Muscle of arm (tissue), 1 donor: ENCODE measurements at regions not wholly inside any gene's neighbourhood (a gene's known extent, or its start where the extent isn't known, plus 50 kb on each side); places are given as distances from the start of the nearest gene placed in this dataset.
A peak's percentile ranks its signal among the peaks of the same experiment; 100 is the strongest.

Experiments used
- DNase-seq: peaks from one replicate; pipeline ENCODE4 v3.0.0-alpha.2; 2013

DNA sequence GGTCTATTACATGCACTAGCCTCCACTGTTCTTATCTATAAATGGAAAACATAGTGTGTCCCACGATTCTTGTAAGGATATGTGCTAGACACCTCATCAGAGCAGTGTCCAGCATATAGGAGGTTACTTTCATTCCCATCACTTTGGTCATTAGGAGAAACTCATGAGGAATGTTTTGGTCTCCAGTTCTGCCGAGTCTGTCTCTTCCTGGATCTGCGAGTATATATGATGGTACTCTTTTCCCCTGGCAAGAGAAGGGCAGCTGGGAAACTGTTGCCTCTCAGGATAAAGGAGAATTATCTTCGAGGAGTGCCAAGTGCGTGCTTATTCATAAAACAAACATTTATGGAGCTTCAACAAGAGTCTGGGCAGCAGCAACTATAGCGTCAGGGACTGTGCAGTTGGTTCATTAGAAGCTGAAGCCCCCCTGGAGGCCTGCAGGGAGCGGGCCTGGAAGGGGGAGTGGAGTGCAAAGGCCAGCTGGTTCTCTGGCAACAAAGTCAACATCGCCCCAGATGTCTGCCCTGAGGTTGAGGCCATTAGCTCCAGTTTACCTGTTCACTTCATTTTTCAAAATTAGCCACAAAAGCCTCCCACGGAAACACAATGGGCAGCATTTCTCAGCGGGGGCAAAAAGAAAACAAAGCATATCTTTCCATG, 811.9 kb downstream of the MAFB start:
- no peak for DNase-seq

DNA sequence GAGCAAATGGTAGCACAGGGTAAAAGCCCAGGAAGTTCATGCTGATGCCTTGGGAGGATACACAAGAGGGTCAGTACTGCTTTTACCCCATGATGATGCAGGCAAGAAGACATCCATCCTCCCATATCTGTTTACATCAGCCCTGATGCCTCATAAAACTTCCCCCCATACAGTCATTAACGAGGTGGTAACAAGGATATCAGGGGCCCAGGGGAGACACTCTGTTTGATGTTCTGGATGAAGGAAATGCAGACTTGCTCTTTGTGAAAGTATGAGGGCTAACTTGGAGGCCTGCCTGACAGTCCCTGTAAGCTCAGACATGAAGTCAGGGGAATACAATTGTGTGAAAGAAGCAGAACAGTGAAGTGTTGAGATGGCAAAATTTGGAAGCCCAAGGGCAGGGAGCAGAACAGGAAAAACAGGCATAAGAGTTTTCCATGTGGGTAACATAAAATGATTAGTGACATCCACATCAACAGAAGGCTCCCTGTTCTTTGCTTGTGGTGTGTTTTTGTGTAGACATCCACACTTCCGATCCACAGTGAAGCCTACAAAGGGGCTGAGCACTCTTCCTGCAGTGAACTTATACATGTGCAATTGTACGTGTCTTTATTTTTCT, 813.4 kb downstream of the MAFB start:
- DNase-seq: no peak

GRCh38 chr20:39874049-39874893, 814.8 kb downstream of the MAFB start:
- peak; percentile 46 for DNase-seq

- no peak for DNase-seq
These were observed 815.8 kb downstream of the MAFB start for GRCh38 chr20:39873286-39873685.

DNA sequence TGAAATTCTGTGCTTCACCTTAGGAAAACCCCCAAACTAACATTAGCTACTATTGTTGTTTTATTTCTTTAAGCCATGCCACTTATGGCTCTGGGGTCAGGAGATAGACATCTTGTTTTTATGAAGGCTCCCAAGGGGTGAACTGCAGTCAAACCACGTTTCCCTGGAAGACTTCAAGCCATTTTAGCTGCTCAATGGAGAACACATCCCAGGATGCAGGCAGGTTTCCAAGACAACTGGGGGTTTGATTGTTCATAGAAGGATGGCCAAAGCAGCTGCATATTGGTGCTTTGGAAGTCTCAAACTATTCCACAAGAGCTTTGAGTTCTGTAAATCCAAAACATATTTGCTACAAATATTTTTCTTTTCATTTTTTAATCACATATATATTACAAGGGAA, 818.0 kb downstream of the MAFB start:
- DNase-seq: peak; percentile 65

DNA sequence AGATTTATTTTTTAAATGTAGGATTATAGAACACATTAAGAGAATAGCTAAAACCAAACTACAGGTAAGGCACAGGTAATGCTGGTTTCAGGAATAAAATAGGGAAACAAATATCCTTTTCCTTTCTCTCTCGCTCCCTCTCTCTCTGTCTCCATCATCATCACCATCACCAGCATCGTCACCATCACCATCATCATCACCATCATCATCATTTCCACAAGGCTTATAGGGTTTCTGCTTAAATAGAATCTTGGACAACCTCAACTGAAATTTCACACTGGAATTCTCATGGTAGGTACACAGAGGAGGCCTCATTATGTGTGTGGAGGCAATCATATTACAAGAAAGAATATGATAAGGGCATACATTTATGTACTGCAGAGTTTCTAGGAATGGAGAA, 823.6 kb downstream of the MAFB start:
- no peak for DNase-seq

DNA sequence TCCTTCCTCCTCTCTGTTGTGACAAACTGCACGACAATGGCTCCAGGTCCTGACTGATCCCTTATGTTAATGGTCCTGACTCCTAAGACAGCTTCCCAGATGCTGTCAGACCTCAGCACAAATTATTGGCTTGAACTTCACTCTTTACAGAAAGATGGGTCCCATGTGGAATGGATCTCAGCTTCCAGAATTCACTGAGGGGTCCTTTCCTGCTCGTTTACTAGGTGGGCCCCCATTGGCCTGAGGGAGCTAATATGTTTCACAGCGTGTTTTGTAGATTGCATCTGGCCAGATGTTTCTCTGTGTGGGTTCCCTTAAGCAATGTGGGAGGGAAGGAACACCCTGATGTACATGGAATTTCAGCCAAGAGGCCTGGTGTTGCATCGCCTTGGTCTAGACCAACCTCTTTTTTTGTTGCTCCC, 826.6 kb downstream of the MAFB start:
- peak; percentile 30 for DNase-seq

GRCh38 chr20:39861381-39861780, 827.7 kb downstream of the MAFB start:
- no peak for DNase-seq

GRCh38 chr20:39857835-39858234, 831.2 kb downstream of the MAFB start:
- DNase-seq: no peak

DNA sequence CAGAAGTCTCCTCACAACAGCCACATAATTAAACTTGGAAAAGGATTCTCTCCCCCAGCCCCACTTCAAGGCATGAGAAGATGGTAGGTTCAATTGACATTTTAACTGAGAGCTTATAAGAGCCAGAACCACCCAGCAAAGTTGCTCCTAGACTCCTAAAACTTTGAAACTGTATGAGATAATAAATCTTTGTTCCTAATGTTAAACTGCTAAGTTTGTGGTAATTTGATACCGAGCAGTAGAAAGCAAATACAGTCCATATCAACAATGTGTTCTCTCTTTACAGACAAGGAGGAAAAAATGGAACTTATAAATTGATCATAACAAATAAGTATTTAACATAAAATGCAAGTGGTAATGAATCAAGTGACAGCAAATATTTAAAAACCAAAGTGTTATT, 831.8 kb downstream of the MAFB start:
- DNase-seq: no peak

GRCh38 chr20:39855799-39856198, 833.2 kb downstream of the MAFB start:
- DNase-seq: no peak

- no peak for DNase-seq
These were observed 834.0 kb downstream of the MAFB start for GRCh38 chr20:39855056-39855455.

- no peak for DNase-seq
These were observed 835.4 kb downstream of the MAFB start for GRCh38 chr20:39853636-39854035.

DNA sequence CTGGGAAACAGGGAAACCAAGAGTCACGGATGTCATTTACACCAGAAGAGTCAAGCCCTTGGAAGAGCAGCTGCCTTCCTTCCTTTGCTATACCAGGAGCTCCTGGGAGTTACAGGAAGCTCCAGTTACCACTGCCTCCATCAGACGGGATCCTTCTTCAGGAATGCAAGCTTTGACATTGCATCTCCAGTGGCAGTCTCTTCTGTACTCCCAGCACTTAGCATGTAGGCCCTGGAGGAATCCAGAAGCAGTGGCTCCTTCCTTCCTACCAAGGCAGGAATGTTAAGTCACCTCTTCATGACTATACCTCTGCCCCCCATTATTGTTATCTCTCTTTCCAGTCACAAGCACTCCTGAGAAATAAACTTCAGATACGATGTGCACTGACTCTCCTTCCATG, 836.0 kb downstream of the MAFB start:
- no peak for DNase-seq

- no peak for DNase-seq
These were observed 837.6 kb downstream of the MAFB start for GRCh38 chr20:39851459-39851858.

DNA sequence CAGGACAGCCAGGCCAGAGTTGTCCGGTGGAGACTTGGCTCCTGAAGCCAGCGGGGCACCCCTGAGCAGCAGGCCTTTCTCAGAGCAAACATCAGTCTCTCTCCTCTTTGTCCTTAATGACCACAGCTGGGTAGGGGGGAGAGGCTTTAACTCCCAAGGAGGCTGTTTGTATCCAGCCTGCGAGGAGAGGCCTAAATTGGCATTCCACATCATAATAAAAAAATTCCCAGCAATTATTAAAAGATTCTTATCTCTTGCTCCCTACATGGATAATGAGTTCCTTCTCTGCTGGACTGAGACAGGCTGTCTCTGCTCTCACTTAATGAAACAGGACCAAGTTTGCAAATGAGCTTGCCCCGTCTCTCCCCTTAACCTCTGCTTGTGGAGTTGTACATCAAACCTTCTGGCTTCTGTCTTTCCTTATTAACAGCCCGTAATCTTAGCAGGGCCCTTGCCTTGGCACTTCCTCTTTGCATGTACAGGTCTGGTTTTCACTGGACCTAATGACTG, 838.2 kb downstream of the MAFB start:
- no peak for DNase-seq

DNA sequence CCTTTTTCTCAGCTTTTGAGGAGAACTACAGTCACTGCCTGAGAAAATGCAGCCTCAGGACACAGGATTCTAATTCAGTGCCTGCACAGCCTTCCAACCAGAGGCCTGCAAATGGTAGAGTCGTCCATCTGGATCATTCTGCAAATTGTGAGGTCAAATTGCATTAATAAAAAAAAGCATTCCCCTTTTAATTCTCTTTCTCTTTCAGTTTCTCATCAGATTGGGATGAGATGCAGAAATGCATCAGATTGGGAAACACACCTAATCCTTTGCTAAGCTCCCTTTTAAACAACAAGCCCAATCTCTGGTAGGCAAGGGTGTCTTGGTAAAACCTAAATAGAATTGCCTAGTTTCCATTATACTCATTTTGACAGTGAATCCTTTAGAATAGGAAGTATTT, 838.8 kb downstream of the MAFB start:
- DNase-seq: no peak

DNA sequence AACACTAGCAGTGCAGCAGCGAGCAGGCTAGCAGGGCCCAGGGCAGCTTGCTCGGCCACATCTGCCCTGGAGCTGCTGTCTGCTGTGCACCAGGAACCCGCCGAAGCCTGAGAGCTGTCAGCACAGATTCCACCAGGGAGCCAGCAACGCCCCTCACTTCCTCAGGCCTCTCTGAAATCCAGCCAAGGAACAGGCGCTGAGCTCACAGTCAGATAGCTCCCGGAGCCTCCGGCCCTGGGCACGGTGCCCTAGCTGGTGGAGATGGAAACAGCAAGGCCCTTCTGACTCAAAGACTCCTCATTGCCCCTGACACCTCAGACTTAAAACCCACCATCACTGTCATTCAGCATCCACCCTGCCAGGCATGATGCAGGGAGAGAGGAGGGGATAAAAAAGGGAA, 839.4 kb downstream of the MAFB start:
- peak; percentile 81 for DNase-seq

DNA sequence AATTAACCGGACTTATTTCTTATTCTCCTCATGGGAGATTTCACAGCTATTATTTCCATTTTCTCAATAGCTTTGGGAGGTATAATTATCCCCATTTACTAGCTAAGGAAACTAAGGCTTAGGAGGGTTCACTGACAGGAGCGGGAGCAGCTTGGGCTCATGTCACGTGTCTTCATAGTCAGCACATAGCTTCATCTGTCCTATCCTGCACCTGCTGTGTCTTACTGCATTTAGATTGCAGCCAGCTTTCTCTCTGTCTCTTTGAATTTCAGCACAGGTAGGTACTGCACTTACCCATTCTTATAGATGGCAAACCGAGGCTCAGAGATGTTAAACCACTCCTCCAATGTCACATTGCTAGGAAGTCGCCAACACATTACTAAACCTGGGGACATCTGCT, 839.9 kb downstream of the MAFB start:
- no peak for DNase-seq

GRCh38 chr20:39839399-39840119, 849.5 kb downstream of the MAFB start:
- no peak for DNase-seq

DNA sequence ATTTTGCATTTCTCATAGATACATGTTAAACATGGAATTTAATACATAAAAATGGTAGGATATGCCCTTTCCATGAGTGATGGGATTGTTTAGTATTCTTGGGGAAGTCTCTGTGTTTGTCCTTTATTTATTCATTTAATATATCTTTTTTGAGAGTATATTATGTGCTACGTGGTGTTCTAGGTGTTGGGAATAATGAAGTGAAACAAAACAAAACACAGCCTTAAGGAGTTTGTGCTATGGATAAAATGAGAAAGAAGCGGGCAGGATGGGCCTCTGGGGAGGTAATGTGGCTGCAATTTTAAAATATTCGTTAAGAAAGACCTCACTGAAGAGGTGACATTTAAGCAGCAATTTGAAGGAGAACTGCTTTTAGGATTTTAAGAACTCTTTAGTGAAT, 851.5 kb downstream of the MAFB start:
- no peak for DNase-seq
